SK-N-SH treated with all-trans-retinoic acid at 6 μM for 48 hours (cell line): ENCODE measurements at regions not wholly inside any gene's neighbourhood (a gene's known extent, or its start where the extent isn't known, plus 50 kb on each side); places are given as distances from the start of the nearest gene placed in this dataset.

ENCODE experiments used
- ATAC-seq: fragments of 200-7000 bp; cut with Tn5 transposase; 3 replicates; pipeline ENCODE4 v1.9.1; 2020; ENCODE audit warnings: mild to moderate bottlenecking, moderate library complexity
- ARNTL ChIP-seq: fragments of 450-650 bp; formaldehyde crosslinking; IDR thresholded peaks from 2 replicates; pipeline ENCODE4 v1.5.0; 2020; ENCODE audit warnings: low read depth, mild to moderate bottlenecking, moderate library complexity, borderline replicate concordance
- BACH2 ChIP-seq: fragments of 250-450 bp; sonication (Bioruptor Pico); IDR thresholded peaks from 2 replicates; pipeline ENCODE4 v1.9.0; 2021; ENCODE audit warnings: mild to moderate bottlenecking, borderline replicate concordance
- CSDC2 ChIP-seq: fragments of 250-450 bp; sonication (Bioruptor Pico); IDR thresholded peaks from 2 replicates; pipeline ENCODE4 v1.5.0; 2020; ENCODE audit warnings: mild to moderate bottlenecking, moderate library complexity
- ESRRG ChIP-seq: fragments of 250-450 bp; sonication (Bioruptor Pico); IDR thresholded peaks from 2 replicates; pipeline ENCODE4 v1.6.1; 2021; ENCODE audit warnings: mild to moderate bottlenecking
- GLIS3 ChIP-seq: fragments of 250-450 bp; sonication (Bioruptor Pico); IDR thresholded peaks from 2 replicates; pipeline ENCODE4 v1.5.0; 2020; ENCODE audit warnings: mild to moderate bottlenecking, moderate library complexity
- ISL1 ChIP-seq: fragments of 250-450 bp; sonication (Bioruptor Pico); IDR thresholded peaks from 2 replicates; pipeline ENCODE4 v2.1.2; 2022; ENCODE audit warnings: mild to moderate bottlenecking, moderate library complexity
- OSR1 ChIP-seq: fragments of 250-450 bp; sonication (Bioruptor Pico); IDR thresholded peaks from 2 replicates; pipeline ENCODE4 v1.8.0; 2022; ENCODE audit warnings: moderate library complexity, mild to moderate bottlenecking, inconsistent platforms
- PATZ1 ChIP-seq: fragments of 250-450 bp; sonication (Bioruptor Pico); IDR thresholded peaks from 2 replicates; pipeline ENCODE4 v1.8.0; 2020; ENCODE audit warnings: mild to moderate bottlenecking, moderate library complexity, borderline replicate concordance
- PPARA ChIP-seq: fragments of 250-450 bp; sonication (Bioruptor Pico); IDR thresholded peaks from 2 replicates; pipeline ENCODE4 v1.5.0; 2020; ENCODE audit warnings: mild to moderate bottlenecking, borderline replicate concordance
- RARB ChIP-seq: fragments of 250-450 bp; sonication (Bioruptor Pico); IDR thresholded peaks from 2 replicates; pipeline ENCODE4 v1.8.0; 2021; ENCODE audit warnings: mild to moderate bottlenecking, moderate library complexity
- SNAI2 ChIP-seq: fragments of 250-450 bp; sonication (Bioruptor Pico); IDR thresholded peaks from 2 replicates; pipeline ENCODE4 v1.5.0; 2020; ENCODE audit warnings: mild to moderate bottlenecking, moderate library complexity
- TCF4 ChIP-seq: fragments of 250-450 bp; sonication (Bioruptor Pico); IDR thresholded peaks from 2 replicates; pipeline ENCODE4 v1.8.0; 2021; ENCODE audit warnings: mild to moderate bottlenecking, moderate library complexity, borderline replicate concordance
- TOX ChIP-seq: fragments of 250-450 bp; sonication (Bioruptor Pico); IDR thresholded peaks from 2 replicates; pipeline ENCODE4 v1.8.0; 2021; ENCODE audit warnings: mild to moderate bottlenecking, moderate library complexity, borderline replicate concordance
- ZC3H10 ChIP-seq: fragments of 250-450 bp; sonication (Bioruptor Pico); IDR thresholded peaks from 2 replicates; pipeline ENCODE4 v1.5.1; 2021; ENCODE audit warnings: mild to moderate bottlenecking, moderate library complexity
- ZFP3 ChIP-seq: fragments of 250-450 bp; sonication (Bioruptor Pico); IDR thresholded peaks from 2 replicates; pipeline ENCODE4 v1.5.0; 2020; ENCODE audit warnings: mild to moderate bottlenecking, moderate library complexity
- ZFP30 ChIP-seq: fragments of 450-650 bp; formaldehyde crosslinking; IDR thresholded peaks from 2 replicates; pipeline ENCODE4 v1.5.0; 2022; ENCODE audit warnings: mild to moderate bottlenecking, moderate library complexity
- ZNF565 ChIP-seq: fragments of 450-650 bp; formaldehyde crosslinking; conservative IDR thresholded peaks from 2 replicates; pipeline ENCODE4 v1.5.0; 2020; ENCODE audit warnings: low read depth, mild to moderate bottlenecking, moderate library complexity
- ZNF70 ChIP-seq: fragments of 450-650 bp; formaldehyde crosslinking; IDR thresholded peaks from 2 replicates; pipeline ENCODE4 v1.5.0; 2020; ENCODE audit warnings: mild to moderate bottlenecking, moderate library complexity
- ZNF8 ChIP-seq: fragments of 450-650 bp; formaldehyde crosslinking; IDR thresholded peaks from 2 replicates; pipeline ENCODE4 v1.5.0; 2020; ENCODE audit warnings: mild to moderate bottlenecking, moderate library complexity
- TF ChIP-seq, protein P1 (sequence below): fragments of 250-450 bp; sonication (Bioruptor Pico); IDR thresholded peaks from 2 replicates; pipeline ENCODE4 v1.8.0; 2021; ENCODE audit warnings: low read depth, mild to moderate bottlenecking, moderate library complexity, borderline replicate concordance
- TF ChIP-seq, protein P2 (sequence below): fragments of 250-450 bp; sonication (Bioruptor Pico); IDR thresholded peaks from 2 replicates; pipeline ENCODE4 v1.5.1; 2020; ENCODE audit warnings: low read depth, mild to moderate bottlenecking, moderate library complexity
- TF ChIP-seq, protein P3 (sequence below): fragments of 250-450 bp; sonication (Bioruptor Pico); IDR thresholded peaks from 2 replicates; pipeline ENCODE4 v1.5.1; 2021; ENCODE audit warnings: mild to moderate bottlenecking, moderate library complexity

- TF ChIP-seq ZC3H10 (CRISPR knock-in tag) (no peak), ESRRG (CRISPR knock-in tag) (no peak), TCF4 (CRISPR knock-in tag) (0 out of 2 replicates have a peak, but pooled peaks have one; percentile 12), ZNF565 (CRISPR knock-in tag) (no peak), ZNF70 (CRISPR knock-in tag) (no peak), ISL1 (peak; percentile 66), TOX (CRISPR knock-in tag) (no peak), PPARA (CRISPR knock-in tag) (no peak), SNAI2 (no peak), GLIS3 (CRISPR knock-in tag) (no peak), CSDC2 (CRISPR knock-in tag) (no peak)
- TF ChIP-seq, protein P1, sequence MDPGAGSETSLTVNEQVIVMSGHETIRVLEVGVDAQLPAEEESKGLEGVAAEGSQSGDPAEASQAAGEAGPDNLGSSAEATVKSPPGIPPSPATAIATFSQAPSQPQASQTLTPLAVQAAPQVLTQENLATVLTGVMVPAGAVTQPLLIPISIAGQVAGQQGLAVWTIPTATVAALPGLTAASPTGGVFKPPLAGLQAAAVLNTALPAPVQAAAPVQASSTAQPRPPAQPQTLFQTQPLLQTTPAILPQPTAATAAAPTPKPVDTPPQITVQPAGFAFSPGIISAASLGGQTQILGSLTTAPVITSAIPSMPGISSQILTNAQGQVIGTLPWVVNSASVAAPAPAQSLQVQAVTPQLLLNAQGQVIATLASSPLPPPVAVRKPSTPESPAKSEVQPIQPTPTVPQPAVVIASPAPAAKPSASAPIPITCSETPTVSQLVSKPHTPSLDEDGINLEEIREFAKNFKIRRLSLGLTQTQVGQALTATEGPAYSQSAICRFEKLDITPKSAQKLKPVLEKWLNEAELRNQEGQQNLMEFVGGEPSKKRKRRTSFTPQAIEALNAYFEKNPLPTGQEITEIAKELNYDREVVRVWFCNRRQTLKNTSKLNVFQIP (CRISPR knock-in tag), result no peak
- TF ChIP-seq, all 23 proteins: peak for 2
- no peak for ATAC-seq
Observed at GRCh38 chr13:106398289-106398688, 137.2 kb downstream of the EFNB2 start.

DNA sequence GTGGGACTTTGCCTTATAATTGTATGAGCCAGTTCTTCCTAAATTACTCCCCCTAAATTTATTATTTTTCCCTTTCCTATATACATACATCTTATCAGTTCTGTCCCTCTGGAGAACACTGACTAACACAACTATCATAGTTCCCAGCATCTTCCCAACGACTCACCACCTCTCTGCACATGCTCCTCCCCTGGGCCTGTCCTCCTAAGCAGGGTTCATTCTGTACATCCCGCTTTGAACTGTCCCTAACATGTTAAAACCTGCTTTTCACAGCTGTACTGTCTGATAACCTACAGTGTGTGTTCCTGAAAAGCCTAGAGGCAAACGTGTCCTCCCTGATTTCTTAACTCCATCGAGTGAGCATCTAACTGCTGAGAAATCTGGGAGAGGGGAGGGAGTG, 141.7 kb downstream of the EFNB2 start:
- TF ChIP-seq ZC3H10 (CRISPR knock-in tag), result no peak
- TF ChIP-seq ESRRG (CRISPR knock-in tag), result no peak
- TF ChIP-seq ZNF8 (CRISPR knock-in tag), result no peak
- no peak for TF ChIP-seq BACH2 (CRISPR knock-in tag)
- TF ChIP-seq CSDC2 (CRISPR knock-in tag), result no peak
- ATAC-seq, result no peak; the same call in 2 of the 3 replicates

DNA sequence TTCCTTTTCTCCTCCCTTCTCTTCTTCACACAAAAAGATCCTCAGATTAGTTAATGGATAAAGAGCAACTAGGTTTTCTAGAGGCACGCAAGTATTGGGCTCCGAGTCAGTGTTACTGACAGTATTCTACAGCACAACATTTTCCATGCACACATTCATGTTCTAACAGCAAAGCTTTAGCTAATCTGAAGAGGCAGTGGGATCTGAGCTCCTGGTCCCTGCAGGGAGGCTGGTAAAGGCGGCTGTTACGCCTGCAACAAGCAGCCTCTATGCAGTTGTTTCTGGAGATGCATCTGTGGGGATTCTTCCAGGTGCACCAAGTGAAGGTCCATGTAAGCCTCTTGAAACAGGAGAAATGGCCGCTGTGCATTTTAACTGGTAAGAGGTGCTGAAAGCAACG, 143.8 kb downstream of the EFNB2 start:
- TF ChIP-seq ARNTL (CRISPR knock-in tag), result no peak
- TF ChIP-seq, protein P1 (CRISPR knock-in tag), result no peak
- TF ChIP-seq CSDC2 (CRISPR knock-in tag), result no peak
- TF ChIP-seq ZNF565 (CRISPR knock-in tag), result no peak
- no peak for TF ChIP-seq ZNF70 (CRISPR knock-in tag)
- TF ChIP-seq, all 23 proteins: peak for 0
- no peak for ATAC-seq

- no peak for ATAC-seq
- TF ChIP-seq RARB (CRISPR knock-in tag) (no peak), ZFP30 (CRISPR knock-in tag) (no peak), ZNF70 (CRISPR knock-in tag) (no peak), ARNTL (CRISPR knock-in tag) (no peak), ZFP3 (CRISPR knock-in tag) (no peak), ZNF8 (CRISPR knock-in tag) (no peak), TCF4 (CRISPR knock-in tag) (no peak)
- TF ChIP-seq, protein P1 (CRISPR knock-in tag), result no peak
- TF ChIP-seq, protein P2, sequence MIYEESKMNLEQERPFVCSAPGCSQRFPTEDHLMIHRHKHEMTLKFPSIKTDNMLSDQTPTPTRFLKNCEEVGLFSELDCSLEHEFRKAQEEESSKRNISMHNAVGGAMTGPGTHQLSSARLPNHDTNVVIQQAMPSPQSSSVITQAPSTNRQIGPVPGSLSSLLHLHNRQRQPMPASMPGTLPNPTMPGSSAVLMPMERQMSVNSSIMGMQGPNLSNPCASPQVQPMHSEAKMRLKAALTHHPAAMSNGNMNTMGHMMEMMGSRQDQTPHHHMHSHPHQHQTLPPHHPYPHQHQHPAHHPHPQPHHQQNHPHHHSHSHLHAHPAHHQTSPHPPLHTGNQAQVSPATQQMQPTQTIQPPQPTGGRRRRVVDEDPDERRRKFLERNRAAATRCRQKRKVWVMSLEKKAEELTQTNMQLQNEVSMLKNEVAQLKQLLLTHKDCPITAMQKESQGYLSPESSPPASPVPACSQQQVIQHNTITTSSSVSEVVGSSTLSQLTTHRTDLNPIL, result no peak
Observed at GRCh38 chr13:106391271-106391670, 144.2 kb downstream of the EFNB2 start.

DNA sequence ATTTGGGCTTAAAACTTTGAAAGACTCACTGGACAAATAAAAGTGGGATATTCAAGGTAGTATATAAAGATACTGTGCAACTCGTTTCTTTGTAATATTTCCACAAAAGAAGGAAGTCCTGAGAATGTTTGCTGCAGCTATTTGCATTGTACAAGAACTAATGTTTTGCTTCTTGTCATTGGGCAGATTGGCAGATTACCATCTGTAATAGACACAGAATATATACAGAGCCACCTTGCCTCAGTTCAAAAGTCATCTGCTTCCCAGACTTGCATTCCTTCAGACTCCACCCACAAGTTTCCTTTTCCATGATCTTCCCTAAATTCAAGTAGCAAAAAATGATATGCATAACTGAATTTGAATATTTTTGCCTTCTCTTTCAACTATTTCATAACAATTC, 145.1 kb downstream of the EFNB2 start:
- ATAC-seq, result no peak
- TF ChIP-seq TOX (CRISPR knock-in tag) (no peak), OSR1 (CRISPR knock-in tag) (no peak), TCF4 (CRISPR knock-in tag) (no peak), ZFP30 (CRISPR knock-in tag) (no peak), ZNF565 (CRISPR knock-in tag) (no peak), RARB (CRISPR knock-in tag) (no peak), ZC3H10 (CRISPR knock-in tag) (no peak), PATZ1 (no peak), BACH2 (CRISPR knock-in tag) (no peak), ZFP3 (CRISPR knock-in tag) (no peak), SNAI2 (no peak), ZNF70 (CRISPR knock-in tag) (no peak), CSDC2 (CRISPR knock-in tag) (no peak)
- TF ChIP-seq, protein P3, sequence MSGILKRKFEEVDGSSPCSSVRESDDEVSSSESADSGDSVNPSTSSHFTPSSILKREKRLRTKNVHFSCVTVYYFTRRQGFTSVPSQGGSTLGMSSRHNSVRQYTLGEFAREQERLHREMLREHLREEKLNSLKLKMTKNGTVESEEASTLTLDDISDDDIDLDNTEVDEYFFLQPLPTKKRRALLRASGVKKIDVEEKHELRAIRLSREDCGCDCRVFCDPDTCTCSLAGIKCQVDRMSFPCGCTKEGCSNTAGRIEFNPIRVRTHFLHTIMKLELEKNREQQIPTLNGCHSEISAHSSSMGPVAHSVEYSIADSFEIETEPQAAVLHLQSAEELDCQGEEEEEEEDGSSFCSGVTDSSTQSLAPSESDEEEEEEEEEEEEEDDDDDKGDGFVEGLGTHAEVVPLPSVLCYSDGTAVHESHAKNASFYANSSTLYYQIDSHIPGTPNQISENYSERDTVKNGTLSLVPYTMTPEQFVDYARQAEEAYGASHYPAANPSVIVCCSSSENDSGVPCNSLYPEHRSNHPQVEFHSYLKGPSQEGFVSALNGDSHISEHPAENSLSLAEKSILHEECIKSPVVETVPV (CRISPR knock-in tag), result no peak
- TF ChIP-seq, protein P2, result no peak
